ENCODE measurements at regions not wholly inside any gene's neighbourhood (a gene's known extent, or its start where the extent isn't known, plus 50 kb on each side); places are given as distances from the start of the nearest gene placed in this dataset.
A peak's percentile ranks its signal among the peaks of the same experiment; 100 is the strongest.
"Not testable (repeated sequence)": the region's sequence is repeated elsewhere in the genome, so short reads cannot be mapped to it uniquely, and the experiment has no call there.

DNA sequence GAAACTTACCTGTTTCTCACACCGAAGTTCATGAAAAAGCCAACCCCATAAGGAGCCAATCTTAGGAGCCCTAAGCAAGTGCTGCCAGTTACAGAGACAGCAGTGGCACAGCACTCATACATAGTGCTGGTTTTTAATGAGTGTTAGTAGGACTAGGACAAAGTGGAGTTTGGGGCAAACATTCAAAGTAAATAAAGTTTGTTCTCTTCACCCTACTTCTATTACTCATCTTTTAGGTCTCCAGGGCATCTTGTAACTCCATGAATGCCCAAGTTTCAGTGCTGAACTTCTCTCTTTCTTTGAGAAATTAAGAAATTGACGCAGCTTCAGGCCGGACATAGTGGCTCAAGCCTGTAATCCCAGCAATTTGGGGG is 584.7 kb downstream of the EBF1 start:
- DNase-seq = no peak

DNA sequence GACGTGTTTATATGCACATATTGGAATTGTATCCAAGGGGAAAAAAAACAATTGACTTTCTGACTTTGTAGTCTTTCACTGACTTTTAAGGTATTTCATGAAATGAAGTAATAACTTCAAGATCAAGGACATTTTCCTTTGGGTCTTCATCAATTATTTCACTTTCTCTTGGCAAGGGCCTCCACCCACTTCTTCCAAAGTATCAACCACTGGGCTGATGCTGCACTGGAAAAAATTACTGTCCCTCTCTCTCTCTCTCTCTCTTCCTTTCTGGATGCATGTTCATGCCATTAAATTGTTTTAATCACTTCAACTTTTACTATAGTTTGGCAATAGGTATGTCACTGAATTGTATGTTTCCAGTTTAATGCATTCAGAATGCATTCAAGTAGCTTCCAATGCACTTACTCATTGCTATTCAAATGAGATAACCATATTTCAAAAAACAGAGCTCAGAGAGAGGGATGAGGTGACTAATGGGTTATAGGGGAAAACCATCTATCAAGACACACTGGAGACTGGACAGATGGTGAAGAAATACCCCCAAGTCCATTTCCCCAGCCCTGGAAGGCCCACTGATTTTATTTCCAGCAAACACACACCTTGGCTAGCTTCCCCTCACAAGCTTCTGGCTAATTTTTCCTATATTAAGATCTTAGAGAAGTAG is 585.3 kb downstream of the EBF1 start:
- peak; percentile 88 for DNase-seq

DNA sequence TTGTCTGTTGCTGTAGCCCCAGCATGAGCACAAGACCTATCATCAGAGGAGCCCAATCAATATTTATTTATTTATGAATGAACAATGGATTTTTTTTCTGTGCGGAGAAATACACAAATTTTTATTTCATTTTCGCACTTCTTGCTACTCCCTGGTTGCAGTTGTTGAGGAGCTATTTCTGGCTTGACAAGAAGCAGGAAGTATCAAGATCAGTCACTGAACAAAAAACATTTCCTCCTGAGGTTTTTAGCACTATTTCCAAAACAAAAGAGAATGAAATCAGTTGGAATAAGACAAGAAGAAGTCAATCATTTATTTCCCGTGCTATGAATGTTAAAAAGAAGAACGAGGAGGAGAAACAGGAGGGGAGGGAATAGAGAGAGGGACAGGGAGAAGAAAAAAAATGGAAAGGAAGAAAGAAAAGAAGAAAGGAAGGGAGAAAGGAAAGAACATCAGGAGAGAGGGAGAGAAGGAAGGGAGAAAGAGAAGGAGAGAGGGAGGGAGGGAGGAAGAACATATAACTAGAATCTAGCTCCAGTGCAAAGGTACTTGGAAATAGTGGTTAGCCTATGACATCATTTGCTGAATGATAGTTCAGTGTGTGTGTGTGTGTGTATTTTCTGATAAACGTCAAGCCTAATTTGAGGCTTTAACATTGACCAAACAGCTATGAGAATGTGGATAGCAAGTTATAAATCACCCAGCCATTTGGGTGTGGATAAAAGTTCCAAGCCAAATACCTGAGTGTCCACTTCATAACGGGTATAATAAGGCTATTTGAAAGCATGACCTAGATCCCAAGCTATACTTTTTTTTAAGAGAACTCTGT is 586.0 kb downstream of the EBF1 start:
- peak; percentile 15 for DNase-seq

DNA sequence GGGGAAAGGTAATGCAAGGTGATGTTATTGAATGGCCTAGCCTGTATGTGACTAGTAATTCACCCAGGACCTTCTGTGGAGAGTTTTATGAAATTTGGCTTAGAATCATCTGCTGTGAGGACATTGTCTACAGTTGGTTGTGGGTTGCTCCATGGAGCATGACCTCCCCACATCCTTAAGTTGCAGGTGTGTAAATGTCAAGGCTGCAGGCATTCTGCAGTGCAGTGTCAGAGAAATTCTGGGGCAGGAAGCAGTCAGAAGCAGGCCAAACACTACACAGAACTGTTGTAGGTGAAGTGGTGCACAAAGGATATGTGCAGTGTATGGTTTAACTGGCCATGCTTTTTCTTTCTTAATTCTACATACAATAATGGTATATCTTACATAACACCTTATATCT is 588.3 kb downstream of the EBF1 start:
- DNase-seq = no peak

DNA sequence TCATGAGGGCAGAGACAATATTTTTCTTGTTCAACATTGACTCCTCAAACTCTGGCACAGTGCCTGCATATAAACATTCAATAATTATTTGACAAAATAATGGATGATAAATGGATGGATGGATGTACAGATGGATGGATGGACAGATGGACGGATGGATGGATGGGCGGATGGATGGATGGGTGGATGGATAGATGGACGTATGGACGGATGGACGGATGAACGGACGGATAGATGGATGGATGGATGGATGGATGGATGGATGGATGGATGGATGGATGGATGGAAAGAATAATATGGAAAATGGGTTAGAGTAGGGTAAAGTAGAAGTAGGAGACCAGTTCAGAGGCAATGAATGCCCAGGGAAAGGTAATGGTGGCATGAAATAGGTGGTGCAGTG is 589.2 kb downstream of the EBF1 start:
- DNase-seq = no peak

DNA sequence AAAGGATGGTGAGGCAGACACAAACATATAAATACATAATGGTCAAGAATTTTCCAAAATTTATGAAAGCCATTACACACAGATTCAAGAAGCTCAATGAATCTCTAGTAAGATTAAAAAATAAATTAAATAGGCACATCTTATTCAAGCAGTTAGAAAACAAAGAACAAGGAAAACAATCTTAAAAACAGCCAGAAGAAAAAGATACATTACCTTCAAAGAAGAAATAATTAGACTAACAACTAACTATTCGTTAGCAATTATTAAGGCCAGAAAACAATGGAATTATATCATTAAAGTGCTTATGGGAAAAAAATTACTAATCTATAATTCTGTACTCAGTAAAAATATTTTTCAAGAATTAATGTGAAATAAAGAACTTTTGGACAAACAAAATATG is 593.1 kb downstream of the EBF1 start:
- DNase-seq = no peak

DNA sequence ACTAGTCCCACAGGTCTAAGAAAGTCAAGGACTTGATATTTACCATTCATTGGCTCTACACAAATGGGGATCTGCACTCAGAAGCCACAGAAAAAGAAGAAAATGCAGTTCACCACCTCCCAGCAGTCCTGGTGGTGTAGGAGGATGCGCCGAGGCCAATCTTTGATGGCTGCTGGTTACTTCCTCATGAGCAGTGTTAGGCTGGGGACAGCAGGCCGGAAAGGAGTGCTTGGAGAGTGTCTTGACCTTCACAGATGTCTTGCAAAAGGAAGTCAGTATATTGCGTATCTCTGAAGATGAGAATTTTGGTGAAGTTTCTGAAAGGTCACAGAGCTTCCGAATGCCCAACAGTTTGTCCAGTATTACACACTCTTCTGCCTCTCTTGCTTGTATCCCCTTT is 597.0 kb downstream of the EBF1 start:
- no peak for DNase-seq

DNA sequence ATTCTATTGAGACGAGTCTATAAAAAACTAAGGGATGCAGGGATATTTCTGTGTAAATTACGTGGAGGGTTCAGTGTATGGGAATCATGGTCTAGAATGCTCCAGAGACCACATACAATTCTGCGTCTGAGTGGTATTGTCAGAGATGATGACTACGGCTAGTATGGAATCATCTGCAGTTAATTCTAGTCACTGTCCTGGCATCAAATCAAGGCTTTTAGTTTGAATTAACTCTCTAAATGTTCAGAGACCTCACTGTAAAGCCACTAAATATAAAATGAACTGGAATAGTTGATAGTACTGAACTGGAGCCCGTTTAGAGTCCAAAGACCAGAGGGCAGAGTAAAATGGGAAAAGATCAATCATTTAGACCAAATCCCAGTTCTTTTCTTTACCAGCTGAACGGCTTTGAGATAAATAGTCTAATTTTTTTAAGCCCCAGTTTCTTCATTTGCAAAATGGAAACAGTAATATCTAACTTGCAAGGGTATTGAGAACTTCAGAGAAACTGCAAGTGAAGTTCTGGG is 599.8 kb downstream of the EBF1 start:
- peak; percentile 44 for DNase-seq

DNA sequence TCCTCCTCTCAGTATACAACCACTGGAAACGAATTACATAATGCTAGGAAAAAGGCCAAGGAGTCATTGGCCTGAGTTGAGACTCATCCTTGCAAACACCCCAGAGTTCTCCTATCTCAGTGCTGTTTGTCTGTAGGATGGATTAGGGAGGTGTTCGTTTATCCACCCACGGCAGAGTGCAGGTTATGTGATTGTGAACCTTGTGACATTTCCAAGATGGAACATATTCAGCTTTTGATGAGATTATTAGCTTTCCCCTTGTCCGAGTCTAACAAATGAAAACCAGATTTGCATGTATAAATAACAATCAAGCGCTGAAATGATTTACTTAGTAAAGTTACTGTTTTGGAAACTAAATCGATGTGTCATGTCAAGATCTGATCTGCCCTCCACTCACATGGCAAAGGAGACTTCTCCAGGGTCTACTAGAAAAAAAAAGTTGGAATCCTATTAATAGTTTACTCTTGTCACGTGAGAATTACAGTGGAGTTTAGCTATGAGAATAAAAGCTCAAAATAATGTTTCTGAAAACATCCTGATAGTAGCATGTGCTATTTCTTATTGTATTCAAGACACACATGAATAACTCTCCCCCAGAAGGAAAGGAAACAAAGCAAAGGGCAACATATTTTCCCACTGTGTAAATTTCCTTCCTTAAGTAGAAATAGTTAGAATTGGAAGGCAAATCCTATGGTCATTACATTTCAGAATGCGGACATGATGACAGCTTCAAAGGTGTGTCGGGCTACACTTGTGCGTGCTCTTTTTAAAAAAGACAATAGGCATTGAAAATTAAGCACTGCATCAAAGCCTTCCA is 600.4 kb downstream of the EBF1 start:
- peak; percentile 29 for DNase-seq

DNA sequence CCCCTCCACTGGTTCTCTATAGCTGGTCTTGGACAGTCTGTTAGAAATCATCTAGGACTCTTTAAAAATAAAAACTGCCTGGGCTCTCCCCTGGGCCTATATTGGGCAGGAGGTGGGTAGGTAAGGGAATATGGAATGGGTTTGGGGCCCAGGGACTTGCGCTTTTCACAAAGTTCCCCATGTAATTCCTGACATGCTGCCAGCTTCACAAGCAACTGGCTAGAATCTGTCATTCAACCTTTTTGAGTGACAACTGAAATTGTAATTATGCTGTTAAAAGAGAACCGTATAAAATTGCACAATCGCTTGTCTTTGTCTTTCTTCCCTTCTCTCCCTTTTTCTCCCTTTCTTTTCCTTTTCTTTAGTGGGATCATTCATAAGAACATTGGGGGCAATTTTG is 603.1 kb downstream of the EBF1 start:
- DNase-seq = no peak

DNA sequence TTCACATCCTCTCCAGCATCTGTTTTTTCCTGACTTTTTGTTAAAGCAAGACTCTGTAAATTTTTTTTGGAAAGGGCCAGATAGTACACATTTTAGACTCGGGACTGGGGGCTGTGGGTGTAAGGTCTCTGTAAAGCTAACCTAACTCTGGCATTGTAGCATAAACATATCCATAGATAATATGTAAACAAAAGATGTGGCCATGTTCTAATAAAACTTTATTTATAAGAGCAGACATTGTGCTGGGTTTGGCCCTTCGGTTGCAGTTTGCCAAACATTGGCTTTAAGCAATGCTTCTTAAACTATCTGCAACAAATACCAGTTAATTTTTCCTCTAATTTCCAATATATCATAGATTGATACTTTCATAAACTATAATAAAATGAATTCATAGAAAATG is 605.2 kb downstream of the EBF1 start:
- DNase-seq = no peak

DNA sequence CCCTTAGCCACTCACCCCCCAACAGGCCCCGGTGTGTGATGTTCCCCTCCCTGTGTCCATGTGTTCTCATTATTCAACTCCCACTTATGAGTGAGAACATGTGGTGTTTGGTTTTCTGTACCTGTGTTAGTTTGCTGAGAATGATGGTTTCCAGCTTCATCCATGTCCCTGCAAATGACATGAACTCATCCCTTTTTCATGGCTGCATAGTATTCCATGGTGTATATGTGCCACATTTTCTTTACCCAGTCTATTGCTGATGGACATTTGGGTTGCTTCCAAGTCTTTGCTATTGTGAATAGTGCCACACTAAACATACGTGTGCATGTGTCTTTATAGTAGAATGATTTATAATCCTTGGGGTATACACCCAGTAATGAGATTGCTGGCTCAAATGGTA is 605.7 kb downstream of the EBF1 start:
- not testable (repeated sequence) for DNase-seq

DNA sequence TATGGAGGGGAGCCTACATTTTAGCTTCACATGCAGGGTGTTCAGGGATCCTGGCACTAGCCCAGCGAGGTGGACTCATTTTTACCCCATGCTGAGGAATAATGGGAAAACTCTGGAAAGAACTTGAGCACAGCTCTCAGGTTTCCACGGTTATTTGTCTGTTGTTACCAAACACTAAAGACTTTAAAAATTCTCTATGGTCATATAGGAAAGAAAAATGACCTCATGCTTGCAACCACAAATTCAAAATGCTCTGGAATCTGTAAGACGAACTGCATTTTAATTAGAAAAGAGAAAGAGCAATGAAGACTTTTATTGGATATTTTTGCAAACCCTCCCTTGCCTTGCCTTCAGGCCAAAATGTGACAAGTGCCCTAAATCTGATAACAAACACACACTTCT is 606.9 kb downstream of the EBF1 start:
- peak; percentile 85 for DNase-seq

DNA sequence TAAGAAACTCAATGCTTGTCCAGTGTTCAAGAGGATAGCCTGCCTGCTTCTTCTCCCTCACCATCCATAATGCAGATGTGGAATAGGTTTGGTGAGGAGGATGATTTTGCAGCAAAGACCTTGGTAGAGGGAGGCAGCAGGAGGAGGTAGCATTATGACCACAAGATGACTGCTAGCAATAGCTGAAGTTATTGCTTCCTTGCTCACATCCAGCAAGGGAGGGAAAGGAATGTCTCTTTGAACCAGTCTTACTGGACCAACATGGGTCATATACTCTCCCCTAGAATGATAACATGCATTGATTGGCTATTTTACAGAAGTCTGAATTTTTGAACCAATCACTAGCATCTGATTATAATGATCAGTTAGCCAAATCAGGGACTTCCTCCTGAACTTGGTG is 607.6 kb downstream of the EBF1 start:
- DNase-seq = peak; percentile 55

DNA sequence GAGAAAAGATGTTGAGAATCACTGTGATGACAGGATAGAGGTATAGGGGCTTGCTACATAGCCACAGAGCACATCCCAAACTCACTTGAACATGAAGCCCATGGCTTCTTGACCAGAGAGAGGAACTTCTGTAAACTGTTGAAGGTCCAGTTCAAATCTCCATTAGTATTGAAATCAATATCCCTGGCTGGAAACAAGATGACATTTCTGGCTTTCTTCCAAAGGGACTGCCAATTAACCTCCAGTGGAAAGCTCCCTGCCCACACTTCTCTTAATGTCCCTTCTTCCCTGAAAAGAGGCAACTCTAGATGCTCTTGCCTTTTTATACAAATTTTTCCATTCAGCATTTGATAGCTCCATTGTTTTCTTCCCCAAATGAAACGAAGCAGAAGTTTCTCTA is 612.1 kb downstream of the EBF1 start:
- no peak for DNase-seq

DNA sequence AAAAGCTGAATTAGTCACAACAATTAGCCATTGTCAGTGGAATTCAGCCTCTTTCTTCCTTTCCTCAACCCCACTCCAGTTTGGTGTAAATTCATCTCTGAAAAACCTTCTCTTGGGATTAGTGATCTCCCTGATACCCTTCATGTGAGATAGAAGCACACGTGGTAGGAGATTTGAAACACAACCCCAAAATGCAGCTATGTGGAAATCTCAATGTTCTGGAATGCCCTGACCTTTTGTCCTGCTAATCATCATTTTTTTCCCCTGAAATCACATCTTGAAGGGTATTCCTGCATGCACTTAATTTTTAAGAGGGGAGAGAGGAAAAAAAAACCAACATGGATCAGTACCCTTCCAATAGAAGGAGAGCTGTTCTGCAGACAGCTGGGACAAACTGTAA is 612.6 kb downstream of the EBF1 start:
- peak; percentile 40 for DNase-seq

DNA sequence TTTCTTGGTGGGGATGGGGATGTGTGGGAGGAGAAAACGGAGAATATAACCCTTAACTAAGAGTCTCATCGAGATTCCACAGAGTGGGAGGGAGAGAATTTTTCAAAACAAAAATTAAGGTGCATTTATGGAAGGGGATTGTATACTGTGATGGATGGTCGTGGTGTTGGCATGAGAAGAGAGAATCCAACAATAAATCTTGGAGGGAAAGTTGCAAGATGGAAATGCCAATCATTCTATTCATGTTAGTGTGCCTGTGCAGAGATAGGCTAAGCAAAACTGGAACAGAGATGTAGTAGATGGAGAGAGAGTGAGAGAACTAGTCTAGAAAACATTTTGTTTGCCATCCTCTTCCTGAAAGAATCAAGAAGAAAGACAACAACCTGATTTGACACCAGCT is 613.1 kb downstream of the EBF1 start:
- peak; percentile 44 for DNase-seq

DNA sequence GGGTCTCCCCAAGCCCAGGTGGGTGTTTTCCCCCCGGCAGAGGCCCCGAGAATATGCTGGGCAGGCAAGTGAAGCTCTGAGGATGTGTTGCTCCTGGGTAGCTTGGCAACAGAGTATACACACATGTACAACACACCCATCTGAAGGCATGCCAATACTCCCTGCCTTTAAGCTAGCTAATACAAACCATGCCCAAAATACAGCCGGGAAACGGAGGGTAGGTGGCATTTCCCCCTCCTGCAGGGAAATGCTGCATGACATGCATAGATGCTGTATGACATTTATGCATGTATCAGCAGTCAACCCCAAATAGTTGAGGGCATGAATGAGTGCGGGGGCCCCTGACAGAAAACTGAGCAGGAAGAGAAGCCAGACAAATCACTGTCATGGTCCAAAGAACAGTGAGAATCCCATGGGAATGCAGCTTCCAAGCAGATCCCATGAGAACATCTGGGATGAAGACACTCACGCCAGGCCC is 614.1 kb downstream of the EBF1 start:
- peak; percentile 90 for DNase-seq

DNA sequence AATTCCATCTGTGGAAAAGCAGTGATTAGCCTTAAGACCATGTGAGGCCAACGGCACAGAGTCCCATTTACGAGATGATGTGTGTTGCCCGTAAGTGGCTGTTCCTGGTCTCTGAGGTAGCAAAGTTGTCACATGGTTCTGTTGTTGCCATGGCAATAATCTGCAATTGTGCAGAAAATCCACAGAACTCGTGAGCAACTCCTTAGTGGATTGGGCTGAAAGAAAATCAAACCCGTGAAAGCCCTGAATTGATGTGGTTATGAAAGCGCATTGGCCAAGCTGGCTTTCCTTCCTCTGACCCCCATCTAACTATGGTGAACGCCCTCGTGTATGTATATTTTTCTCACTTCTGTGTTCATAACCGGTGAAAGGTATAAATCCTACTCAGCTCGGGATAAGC is 614.7 kb downstream of the EBF1 start:
- no peak for DNase-seq

DNA sequence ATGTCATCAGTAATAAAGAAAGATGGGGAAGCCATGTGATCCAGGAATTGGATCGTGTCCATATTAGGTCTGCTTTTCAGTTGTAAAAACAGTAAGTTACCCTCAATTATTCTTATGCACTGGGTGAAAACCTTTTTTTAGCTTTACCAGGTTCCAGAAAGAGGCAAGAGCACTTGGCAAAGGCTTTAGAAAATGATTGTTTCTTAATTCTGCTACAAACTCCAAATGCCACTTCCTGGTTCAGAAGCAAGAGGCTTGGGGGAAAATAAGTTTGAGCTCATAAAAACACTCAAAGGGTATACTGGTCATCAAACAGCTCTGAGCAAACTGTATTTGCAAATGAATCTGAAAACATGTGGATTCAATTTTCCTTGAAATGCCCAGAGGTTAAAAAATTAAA is 615.6 kb downstream of the EBF1 start:
- DNase-seq = peak; percentile 64

DNA sequence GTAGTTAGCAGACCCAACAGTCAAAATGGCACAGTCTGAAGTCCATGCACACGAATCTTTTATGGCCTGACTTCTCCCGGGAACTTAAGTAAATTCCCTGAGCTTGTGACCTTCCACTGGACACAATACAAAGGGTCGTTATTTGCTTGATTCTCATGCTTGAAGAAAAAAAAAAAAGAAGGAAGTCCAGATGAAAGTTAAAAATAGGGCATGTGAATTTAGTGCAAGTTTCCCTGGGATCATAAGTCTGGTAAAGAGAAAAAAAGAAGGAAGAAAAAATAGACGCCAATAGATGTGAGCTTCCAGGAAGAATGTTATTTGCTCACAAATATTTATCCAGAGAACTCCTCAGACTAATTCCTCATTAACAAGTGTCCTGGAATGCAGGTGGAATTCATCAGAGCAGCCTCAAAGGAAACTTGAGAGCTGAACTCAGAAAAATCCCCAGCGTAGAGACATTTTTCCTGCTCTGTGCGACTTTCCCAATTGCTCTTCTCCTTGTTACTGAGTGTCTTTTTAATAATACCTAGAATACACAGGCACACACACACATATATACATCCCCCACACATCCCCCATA is 616.3 kb downstream of the EBF1 start:
- no peak for DNase-seq

DNA sequence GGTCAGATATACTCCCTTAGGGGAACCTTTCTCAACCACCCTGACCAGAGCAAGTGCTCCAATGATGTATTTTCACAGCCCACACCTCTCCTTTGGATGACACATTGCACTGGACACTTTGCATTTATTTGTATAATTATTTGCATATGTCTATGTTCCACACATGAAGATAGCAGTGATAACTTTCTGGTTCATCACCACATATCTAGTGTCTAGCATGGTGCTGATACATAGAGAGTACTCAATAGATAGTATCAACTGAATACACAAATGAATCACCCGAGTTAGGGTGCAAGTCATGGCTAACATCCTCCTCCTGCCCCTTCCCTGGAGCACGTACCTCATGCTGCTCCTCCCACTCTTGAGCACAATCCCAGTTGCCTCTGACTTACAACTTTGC is 617.6 kb downstream of the EBF1 start:
- DNase-seq = no peak

DNA sequence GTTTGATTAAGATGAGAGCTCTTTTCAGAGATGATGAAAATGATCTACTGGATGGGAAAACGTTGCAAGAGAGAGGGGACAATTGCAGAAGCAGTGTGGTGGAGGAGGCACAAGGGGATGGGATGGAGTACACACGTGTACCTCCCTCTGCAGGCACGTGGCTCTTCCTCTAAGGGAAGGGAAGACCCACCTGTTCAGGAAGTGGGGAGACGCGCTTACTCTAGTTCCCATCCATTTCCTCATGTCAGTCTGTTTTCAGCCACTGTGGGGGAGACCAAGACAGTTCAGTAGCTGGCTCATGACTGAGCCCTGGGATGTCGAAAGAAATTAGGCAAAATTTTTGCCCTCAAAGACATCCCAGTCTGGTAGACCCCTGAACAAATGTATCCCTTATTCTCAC is 619.2 kb upstream of the CLINT1 start:
- DNase-seq = no peak
